HUES48 (cell line): ENCODE measurements at regions not wholly inside any gene's neighbourhood (a gene's known extent, or its start where the extent isn't known, plus 50 kb on each side); places are given as distances from the start of the nearest gene placed in this dataset.

Experiments used
- H3K27ac ChIP-seq: one replicate; pipeline ENCODE4 v1.7.0; 2013; ENCODE audit warnings: low read depth, low read length, inconsistent platforms
- H3K27me3 ChIP-seq: 2 replicates; pipeline ENCODE4 v1.6.1; 2013; ENCODE audit warnings: mild to moderate bottlenecking, low read length; ENCODE audit not compliant: control insufficient read depth, insufficient read depth
- H3K36me3 ChIP-seq: 2 replicates; pipeline ENCODE4 v1.6.1; 2013; ENCODE audit warnings: low read length; ENCODE audit not compliant: control insufficient read depth, insufficient read depth
- H3K4me1 ChIP-seq: 2 replicates; pipeline ENCODE4 v1.6.1; 2013; ENCODE audit warnings: mild to moderate bottlenecking, low read length; ENCODE audit not compliant: control insufficient read depth, insufficient read depth
- H3K4me3 ChIP-seq: 2 replicates; pipeline ENCODE4 v1.5.1; 2013; ENCODE audit warnings: mild to moderate bottlenecking, low read depth, low read length
- H3K9ac ChIP-seq: 2 replicates; pipeline ENCODE4 v1.6.1; 2013; ENCODE audit warnings: mild to moderate bottlenecking, low read depth, low read length, moderate library complexity
- H3K9me3 ChIP-seq: 2 replicates; pipeline ENCODE4 v1.6.1; 2013; ENCODE audit warnings: low read length; ENCODE audit not compliant: control insufficient read depth, insufficient read depth

DNA sequence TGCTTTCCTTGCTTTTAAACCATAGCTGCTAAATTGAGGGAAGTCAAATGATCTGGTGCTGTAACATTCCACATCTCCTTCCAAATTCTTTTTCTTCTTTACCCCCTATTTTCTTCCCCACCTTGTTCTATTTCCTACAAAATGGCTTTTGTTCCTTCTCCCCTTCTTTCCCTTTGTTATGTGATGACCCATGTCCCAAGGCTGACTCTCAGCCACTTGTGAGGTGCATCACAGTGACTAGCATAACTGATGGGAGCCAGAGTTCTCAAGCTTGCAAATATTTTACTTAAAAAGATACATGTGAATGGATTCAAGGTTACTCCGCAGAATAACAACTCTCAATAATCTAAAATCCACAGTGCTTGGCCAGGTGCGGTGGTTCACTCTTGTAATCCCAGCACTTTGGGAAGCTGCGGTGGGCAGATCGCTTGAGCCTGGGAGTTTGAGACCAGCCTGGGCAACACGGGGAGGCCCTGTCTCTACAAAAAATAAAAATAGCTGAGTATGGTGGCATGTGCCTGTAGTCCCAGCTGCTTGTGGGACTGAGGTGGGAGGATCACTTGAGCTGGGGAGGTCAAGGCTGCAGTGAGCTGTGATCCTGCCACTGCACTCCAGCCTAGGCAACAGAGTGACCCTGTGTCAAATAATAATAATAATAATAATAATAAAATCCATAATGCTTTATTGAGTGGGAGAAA, 100.1 kb upstream of the CERS6 start:
- H3K27ac ChIP-seq, result no peak overlapping the region
- no peak overlapping the region for H3K4me3 ChIP-seq
- peaks cover 9% of the 10 kb centered on the region; the same call in 1 of the 2 replicates for H3K9me3 ChIP-seq
- no peak overlapping the region for H3K9ac ChIP-seq
- H3K27me3 ChIP-seq, result no peaks in the 10 kb centered on the region
- no peaks in the 10 kb centered on the region for H3K36me3 ChIP-seq
- peaks cover 7% of the 10 kb centered on the region for H3K4me1 ChIP-seq

DNA sequence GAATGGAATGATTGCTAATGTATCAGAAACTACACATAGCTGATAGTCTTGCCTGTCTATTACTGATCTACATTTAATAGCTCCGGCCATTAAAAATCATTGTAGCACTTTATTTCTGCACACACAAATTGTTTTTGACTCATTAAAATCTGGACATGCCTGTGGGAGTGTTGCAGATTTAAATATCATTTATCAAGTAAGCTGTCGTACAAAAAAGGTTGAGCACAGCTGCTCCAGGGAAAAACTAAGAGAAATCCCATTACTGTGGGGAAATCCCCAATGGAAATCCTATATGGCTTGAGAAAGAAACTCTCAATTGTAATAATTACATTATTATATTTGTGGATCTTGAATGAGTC, 99.6 kb upstream of the CERS6 start:
- H3K27me3 ChIP-seq, result no peaks in the 10 kb centered on the region
- no peak overlapping the region for H3K27ac ChIP-seq
- H3K9ac ChIP-seq, result no peak overlapping the region
- peaks cover 7% of the 10 kb centered on the region for H3K4me1 ChIP-seq
- peaks cover 9% of the 10 kb centered on the region; the same call in 1 of the 2 replicates for H3K9me3 ChIP-seq
- no peak overlapping the region for H3K4me3 ChIP-seq
- H3K36me3 ChIP-seq, result no peaks in the 10 kb centered on the region

DNA sequence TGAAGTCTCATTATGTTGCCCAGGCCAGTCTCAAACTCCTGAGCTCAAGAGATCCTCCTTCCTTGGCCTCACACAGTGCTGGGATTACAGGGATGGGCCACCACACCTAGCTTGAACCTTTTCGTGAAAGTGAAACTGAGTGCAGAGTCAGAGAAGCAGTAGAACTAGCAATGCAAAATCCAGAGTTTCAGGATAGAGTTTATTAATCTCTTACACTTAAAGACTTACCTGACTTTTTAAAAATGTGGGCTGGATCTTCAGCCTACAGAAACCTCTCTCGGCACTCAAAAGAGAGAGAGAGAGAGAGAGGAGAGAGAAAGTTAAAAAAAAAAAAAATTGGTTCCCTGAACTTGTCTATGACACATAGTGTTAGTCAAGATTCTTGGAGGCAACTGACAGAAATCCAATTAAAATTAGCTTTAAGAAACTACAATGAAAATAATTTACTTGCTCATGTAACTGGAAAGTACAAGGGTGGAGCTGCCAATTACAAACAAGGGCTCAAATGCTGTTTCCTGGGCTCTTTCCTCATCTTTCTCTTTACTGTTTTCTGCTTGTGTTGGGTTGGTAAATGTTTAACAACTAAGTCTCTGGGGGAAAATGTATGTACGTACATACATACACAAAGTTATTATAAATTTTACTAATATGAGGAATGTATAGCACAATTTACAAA, 98.1 kb upstream of the CERS6 start:
- Histone ChIP-seq H3K27ac (no peak overlapping the region), H3K4me1 (peaks cover 7% of the 10 kb centered on the region), H3K4me3 (no peak overlapping the region), H3K36me3 (no peaks in the 10 kb centered on the region), H3K9ac (no peak overlapping the region), H3K27me3 (no peaks in the 10 kb centered on the region), H3K9me3 (peaks cover 8% of the 10 kb centered on the region; the same call in 1 of the 2 replicates)

DNA sequence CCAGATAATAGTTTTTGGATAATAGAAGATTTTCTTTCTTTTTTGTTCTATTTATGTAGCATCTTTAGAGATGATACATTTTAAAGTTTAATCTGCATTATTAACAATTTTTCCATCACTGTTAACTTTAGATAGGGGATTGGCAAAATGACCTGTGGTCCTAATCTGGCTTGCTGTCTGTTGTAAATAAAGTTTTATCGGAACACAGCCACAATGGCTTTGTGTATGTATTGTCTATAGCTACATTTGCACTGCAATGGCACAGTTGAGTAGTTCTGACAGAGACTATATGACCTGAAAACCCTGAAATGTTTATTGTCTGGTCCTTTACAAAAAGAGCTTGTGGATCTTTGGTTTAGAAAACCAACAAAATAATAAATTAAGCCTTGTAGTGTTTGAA, 97.0 kb upstream of the CERS6 start:
- H3K9me3 ChIP-seq, result no peaks in the 10 kb centered on the region
- no peak overlapping the region for H3K27ac ChIP-seq
- H3K4me3 ChIP-seq, result no peak overlapping the region
- H3K27me3 ChIP-seq, result no peaks in the 10 kb centered on the region
- H3K9ac ChIP-seq, result no peak overlapping the region
- H3K36me3 ChIP-seq, result no peaks in the 10 kb centered on the region
- H3K4me1 ChIP-seq, result peaks cover 7% of the 10 kb centered on the region

DNA sequence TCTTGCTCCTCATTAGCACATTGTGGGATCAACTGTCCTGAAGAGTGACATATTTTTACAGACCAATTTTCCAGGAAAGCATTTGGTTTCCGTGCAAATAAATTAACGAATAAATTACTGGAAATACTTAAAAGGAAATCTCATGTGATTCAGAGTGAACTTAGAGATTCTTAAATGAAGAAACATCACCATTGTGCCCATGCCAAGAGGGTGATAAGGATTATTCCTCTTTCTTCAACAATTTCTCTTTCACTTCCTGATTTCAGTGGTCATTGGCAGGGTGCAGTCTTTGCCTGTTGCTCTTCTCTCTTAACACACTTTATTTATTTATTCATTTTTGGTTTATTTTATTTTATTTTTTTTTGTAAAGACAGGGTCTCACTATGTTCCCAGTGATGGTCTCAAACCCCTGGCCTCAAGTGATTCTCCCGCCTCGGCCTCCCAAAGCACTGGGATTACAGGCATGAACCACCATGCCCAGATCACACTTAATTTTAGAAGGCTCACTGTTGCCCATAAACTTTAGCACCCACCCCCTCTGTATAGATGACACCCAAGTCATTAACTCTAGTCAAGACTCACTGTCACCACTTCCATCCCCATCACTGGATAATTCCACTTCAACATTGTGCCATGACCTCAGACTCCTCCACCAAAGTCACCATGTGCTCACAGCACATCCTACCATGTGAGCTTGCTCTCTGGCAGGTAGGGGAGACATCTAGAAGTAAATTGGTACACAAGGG, 92.6 kb upstream of the CERS6 start:
- Histone ChIP-seq H3K9ac (no peak overlapping the region), H3K9me3 (no peaks in the 10 kb centered on the region), H3K4me3 (no peak overlapping the region), H3K27ac (no peak overlapping the region), H3K36me3 (no peaks in the 10 kb centered on the region), H3K27me3 (no peaks in the 10 kb centered on the region), H3K4me1 (no peaks in the 10 kb centered on the region)

DNA sequence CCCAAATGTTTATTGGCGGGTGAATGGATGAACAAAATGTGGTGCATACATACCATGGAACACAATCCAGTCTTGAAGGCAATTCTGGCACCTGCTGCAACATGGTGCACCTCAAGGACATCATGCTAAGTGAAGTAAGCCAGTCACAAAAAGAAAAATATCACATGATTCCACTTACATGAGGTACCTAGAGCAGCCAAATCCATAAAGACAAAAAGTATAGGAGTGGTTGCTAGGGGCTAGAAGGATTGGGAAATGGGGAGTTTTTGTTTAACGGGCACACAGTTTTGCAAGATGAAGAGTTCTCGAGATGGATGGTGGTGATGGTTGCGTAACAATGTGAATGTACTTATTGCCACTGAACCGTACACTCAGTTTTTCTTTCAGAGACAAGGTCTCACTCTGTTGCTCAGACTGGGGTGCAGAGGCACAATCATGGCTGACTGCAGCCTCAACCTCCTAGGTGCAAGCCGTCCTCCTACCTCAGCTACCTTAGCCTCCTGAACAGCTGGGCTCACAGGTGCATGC, 90.9 kb upstream of the CERS6 start:
- Histone ChIP-seq H3K9me3 (no peaks in the 10 kb centered on the region), H3K4me1 (no peaks in the 10 kb centered on the region), H3K27ac (no peak overlapping the region), H3K27me3 (no peaks in the 10 kb centered on the region), H3K9ac (no peak overlapping the region), H3K4me3 (no peak overlapping the region), H3K36me3 (no peaks in the 10 kb centered on the region)

DNA sequence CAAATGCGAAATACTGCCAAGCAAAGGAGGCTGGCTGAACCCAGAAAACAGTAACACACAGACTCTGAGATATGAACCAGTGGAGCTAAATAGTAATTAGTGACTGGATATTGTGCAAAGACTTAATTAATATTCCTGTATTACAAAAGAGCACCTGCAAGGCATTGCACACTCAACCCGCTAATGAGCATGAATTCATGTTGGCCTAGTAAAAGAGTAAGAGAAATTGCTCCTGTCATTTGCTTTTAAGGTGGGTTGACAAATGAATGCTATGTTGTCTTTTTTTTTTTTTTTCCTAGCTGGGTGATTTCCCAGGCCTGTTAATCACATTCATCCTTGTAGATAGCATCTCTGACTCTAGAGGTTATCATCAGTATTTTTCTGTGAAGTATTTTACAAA, 87.0 kb upstream of the CERS6 start:
- Histone ChIP-seq H3K4me3 (no peak overlapping the region), H3K36me3 (no peaks in the 10 kb centered on the region), H3K27me3 (no peaks in the 10 kb centered on the region), H3K9ac (no peak overlapping the region), H3K4me1 (no peaks in the 10 kb centered on the region), H3K27ac (no peak overlapping the region), H3K9me3 (no peaks in the 10 kb centered on the region)

DNA sequence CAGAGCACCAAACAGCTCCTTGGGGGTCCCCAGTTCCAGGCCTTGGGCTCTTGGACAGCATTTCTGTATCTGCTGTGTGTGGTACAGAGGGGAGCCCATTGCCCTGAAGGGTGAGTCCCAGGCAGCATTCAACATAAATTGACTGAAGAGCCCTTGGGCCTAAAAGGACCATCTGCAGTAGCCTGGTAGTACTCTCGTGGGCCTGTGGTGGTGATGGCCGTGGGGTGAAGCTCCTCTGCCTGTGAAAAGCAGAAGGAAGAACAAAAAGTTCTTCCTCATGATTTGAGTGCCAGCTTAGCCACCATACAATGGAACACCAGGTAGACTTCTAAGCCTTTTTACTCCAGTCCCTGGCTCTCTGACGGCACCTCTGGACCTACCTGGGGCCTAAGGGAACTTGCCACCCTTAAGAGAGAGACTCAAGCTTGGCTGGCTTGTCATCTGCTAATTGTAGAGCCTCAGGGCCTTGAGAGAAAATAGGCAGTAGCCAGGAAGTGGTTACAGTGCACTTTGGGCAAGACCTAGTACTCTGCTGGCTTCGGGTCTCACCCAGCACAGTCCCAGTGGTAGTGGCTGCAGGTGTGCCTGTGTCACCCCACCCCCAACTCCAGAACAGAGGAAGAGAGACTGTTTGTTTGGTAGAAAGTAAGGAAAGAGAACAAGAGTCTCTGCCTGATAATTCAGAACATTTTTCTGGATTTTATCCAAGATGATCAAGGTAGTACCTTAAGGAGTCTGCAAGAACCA, 84.6 kb upstream of the CERS6 start:
- Histone ChIP-seq H3K9ac (no peak overlapping the region), H3K4me3 (no peak overlapping the region), H3K9me3 (peaks cover 9% of the 10 kb centered on the region; the same call in 1 of the 2 replicates), H3K4me1 (no peaks in the 10 kb centered on the region), H3K27ac (no peak overlapping the region), H3K36me3 (no peaks in the 10 kb centered on the region), H3K27me3 (no peaks in the 10 kb centered on the region)

DNA sequence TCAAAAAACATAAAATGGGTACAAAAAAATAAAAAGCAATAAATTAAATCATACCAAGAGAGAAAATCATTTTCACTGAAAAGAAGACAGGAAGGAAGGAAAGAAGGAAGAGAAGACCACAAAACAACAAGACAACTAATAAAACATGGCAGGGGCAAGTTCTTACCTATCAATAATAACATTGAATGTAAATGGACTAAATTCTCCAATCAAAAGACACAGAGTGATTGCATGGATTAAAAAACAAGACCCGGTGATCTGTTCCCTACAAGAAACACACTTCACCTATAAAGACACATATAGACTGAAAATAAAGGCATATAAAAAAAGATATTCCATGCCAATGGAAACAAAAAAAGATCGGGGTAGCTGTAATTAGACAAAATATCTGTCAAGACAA, 82.6 kb upstream of the CERS6 start:
- H3K4me1 ChIP-seq, result no peaks in the 10 kb centered on the region
- H3K36me3 ChIP-seq, result no peaks in the 10 kb centered on the region
- no peak overlapping the region for H3K4me3 ChIP-seq
- H3K27ac ChIP-seq, result no peak overlapping the region
- H3K9ac ChIP-seq, result no peak overlapping the region
- H3K27me3 ChIP-seq, result no peaks in the 10 kb centered on the region
- peaks cover 9% of the 10 kb centered on the region; the same call in 1 of the 2 replicates for H3K9me3 ChIP-seq

DNA sequence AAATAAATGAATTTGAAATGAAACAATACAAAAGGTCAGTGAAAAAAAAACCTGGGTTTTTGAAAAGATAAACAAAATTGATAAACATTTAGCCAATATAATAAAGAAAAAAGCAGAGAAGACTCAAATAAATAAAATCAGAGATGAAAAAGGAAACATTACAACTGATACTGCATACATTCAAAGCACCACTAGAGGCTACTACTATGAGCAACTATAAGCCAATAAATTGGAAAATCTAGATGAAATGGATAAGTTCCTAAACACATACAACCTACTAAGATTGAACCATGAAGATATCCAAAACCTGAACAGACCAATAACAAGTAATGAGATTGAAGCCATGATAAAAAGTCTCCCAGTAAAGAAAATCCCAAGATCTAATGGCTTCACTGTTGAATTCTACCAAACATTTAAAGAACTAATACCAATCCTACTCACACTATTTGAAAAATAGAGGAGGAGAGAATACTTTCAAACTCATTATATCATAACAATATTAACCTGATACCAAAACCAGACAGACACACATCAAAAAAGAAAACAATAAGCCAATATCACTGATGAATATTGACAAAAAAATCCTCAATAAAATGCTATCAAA, 80.8 kb upstream of the CERS6 start:
- H3K4me1 ChIP-seq, result no peaks in the 10 kb centered on the region
- H3K27ac ChIP-seq, result no peak overlapping the region
- no peak overlapping the region for H3K4me3 ChIP-seq
- no peaks in the 10 kb centered on the region for H3K36me3 ChIP-seq
- peaks cover 9% of the 10 kb centered on the region; the same call in 1 of the 2 replicates for H3K9me3 ChIP-seq
- no peaks in the 10 kb centered on the region for H3K27me3 ChIP-seq
- no peak overlapping the region for H3K9ac ChIP-seq
